Suprapubic skin (tissue), 4 donors: ENCODE measurements at regions not wholly inside any gene's neighbourhood (a gene's known extent, or its start where the extent isn't known, plus 50 kb on each side); places are given as distances from the start of the nearest gene placed in this dataset.

Experiments
- CTCF ChIP-seq, 2 donors: fragments of 200-600 bp in 1 of 2; fragments of 450-650 bp in 1 of 2; sonication (generic) in 1 of 2; IDR thresholded peaks; one replicate each; pipeline ENCODE4 v1.5.1; 2016 to 2019; ENCODE audit warnings: antibody characterized with exemption in 2 of 2, mild to moderate bottlenecking in 1 of 2, moderate library complexity in 1 of 2
- EP300 ChIP-seq: sonication (generic); formaldehyde crosslinking; IDR thresholded peaks from one replicate; pipeline ENCODE4 v1.6.1; 2017; ENCODE audit warnings: antibody characterized with exemption
- POLR2A ChIP-seq, 2 donors: fragments of 450-650 bp; IDR thresholded peaks; one replicate each; pipeline ENCODE4 v1.6.1; 2017; ENCODE audit warnings: antibody characterized with exemption in 2 of 2, mild to moderate bottlenecking in 2 of 2, moderate library complexity in 2 of 2
- POLR2AphosphoS5 ChIP-seq, 3 donors: sonication (generic); formaldehyde crosslinking; IDR thresholded peaks; one replicate each; pipeline ENCODE4 v1.6.1; 2017; ENCODE audit warnings: antibody characterized with exemption in 3 of 3

- TF ChIP-seq POLR2AphosphoS5 (IDR thresholded peaks at IDR 0.05) (no peak), CTCF (IDR thresholded peaks at IDR 0.05) (no peak), POLR2A (IDR thresholded peaks at IDR 0.05) (no peak), EP300 (no peak)
Measured at GRCh38 chr2:20537423-20538307, 90.8 kb downstream of the RHOB start.
